GM06990 (cell line): ENCODE measurements at regions not wholly inside any gene's neighbourhood (a gene's known extent, or its start where the extent isn't known, plus 50 kb on each side); places are given as distances from the start of the nearest gene placed in this dataset.

Experiments used
- DNase-seq: peaks from one replicate; pipeline ENCODE4 v3.0.0-alpha.2; 2011; ENCODE audit not compliant: insufficient read length; ENCODE audit errors: extremely low read depth
- H3K27me3 ChIP-seq: replicated peaks from 2 replicates; pipeline ENCODE4 v1.6.0; 2011; ENCODE audit warnings: low read length; ENCODE audit not compliant: control insufficient read depth, insufficient read depth
- H3K36me3 ChIP-seq: 2 replicates; pipeline ENCODE4 v1.5.1; 2011; ENCODE audit warnings: low read length; ENCODE audit not compliant: control insufficient read depth, insufficient read depth
- H3K4me3 ChIP-seq: replicated peaks from 2 replicates; pipeline ENCODE4 v1.5.1; 2011; ENCODE audit warnings: low read depth, mild to moderate bottlenecking, control low read depth, low read length
- CTCF ChIP-seq: IDR thresholded peaks from 2 replicates; pipeline ENCODE4 v1.5.1; 2011; ENCODE audit warnings: low read length, control low read depth, mild to moderate bottlenecking, inconsistent platforms; ENCODE audit not compliant: insufficient read depth, poor library complexity, severe bottlenecking

GRCh38 chr3:124413393-124413792, 316.9 kb upstream of the UMPS start:
- Histone ChIP-seq H3K36me3 (no peaks in the 10 kb centered on the region), H3K27me3 (no peaks in the 10 kb centered on the region), H3K4me3 (no peak overlapping the region)
- TF ChIP-seq CTCF, result no peak
- no peak for DNase-seq

- no peak for DNase-seq
- Histone ChIP-seq H3K36me3 (no peaks in the 10 kb centered on the region), H3K4me3 (no peak overlapping the region), H3K27me3 (no peaks in the 10 kb centered on the region)
- no peak for TF ChIP-seq CTCF
These were observed 316.2 kb upstream of the UMPS start for GRCh38 chr3:124413989-124414598.

- H3K36me3 ChIP-seq, result no peaks in the 10 kb centered on the region
- H3K4me3 ChIP-seq, result no peak overlapping the region
- DNase-seq, result no peak
- TF ChIP-seq CTCF, result no peak
- no peaks in the 10 kb centered on the region for H3K27me3 ChIP-seq
These were observed 314.7 kb upstream of the UMPS start for GRCh38 chr3:124415446-124415960.

GRCh38 chr3:124419303-124419702, 310.9 kb upstream of the UMPS start:
- DNase-seq, result no peak
- no peak overlapping the region for H3K4me3 ChIP-seq
- H3K36me3 ChIP-seq, result no peaks in the 10 kb centered on the region
- no peak for TF ChIP-seq CTCF
- no peaks in the 10 kb centered on the region; the same call in 1 of the 2 replicates for H3K27me3 ChIP-seq

GRCh38 chr3:124420392-124420791, 309.9 kb upstream of the UMPS start:
- no peak for DNase-seq
- no peaks in the 10 kb centered on the region; the same call in 1 of the 2 replicates for H3K27me3 ChIP-seq
- no peak overlapping the region for H3K4me3 ChIP-seq
- H3K36me3 ChIP-seq, result no peaks in the 10 kb centered on the region
- no peak for TF ChIP-seq CTCF
